Mesothelial cell of epicardium (in vitro differentiated cells): ENCODE measurements at regions not wholly inside any gene's neighbourhood (a gene's known extent, or its start where the extent isn't known, plus 50 kb on each side); places are given as distances from the start of the nearest gene placed in this dataset.

Source experiments
- DNase-seq, 2 experiments: peaks; one replicate each; pipeline ENCODE4 v3.0.0; 2021; ENCODE audit warnings: low spot score in 2 of 2; ENCODE audit not compliant: unreplicated experiment in 2 of 2
- H3K27ac Mint-ChIP-seq: 2 replicates; pipeline ENCODE4 v1.8.0; 2021; ENCODE audit warnings: mixed read lengths
- H3K27me3 Mint-ChIP-seq: 2 replicates; pipeline ENCODE4 v1.8.0; 2021; ENCODE audit warnings: low read depth, mixed read lengths
- H3K36me3 Mint-ChIP-seq: 2 replicates; pipeline ENCODE4 v1.8.0; 2021; ENCODE audit warnings: mixed read lengths
- H3K4me1 Mint-ChIP-seq: 2 replicates; pipeline ENCODE4 v1.8.0; 2021; ENCODE audit warnings: mixed read lengths
- H3K4me3 Mint-ChIP-seq: 2 replicates; pipeline ENCODE4 v1.8.0; 2021; ENCODE audit warnings: mild to moderate bottlenecking, moderate library complexity, mixed read lengths
- H3K9me3 Mint-ChIP-seq: 2 replicates; pipeline ENCODE4 v1.8.0; 2021; ENCODE audit warnings: mixed read lengths
- TF ChIP-seq, protein P1 (sequence below): fragments of 200-600 bp; sonication (generic); IDR thresholded peaks from one replicate; pipeline ENCODE4 v1.5.0; 2021; ENCODE audit warnings: antibody characterized with exemption; ENCODE audit not compliant: unreplicated experiment

DNA sequence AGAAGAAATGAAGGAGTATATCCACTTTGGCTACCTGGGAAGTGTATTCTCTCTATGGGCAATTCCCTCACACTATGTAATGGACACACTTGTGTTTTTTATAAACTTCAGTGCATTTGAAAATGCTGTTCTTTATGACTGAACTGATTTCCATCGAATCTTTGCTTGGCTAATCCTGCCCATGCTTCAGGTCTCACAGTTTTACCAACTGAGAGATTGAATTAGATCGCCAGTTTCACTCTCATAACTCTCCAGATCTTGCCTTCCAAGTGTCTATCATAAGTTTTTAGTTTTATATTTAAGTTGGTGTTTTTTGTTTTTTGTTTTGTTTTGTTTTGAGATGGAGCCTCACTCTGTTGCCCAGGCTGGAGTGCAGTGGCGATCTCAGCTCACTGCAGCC is 73.5 kb upstream of the MBNL1 start:
- no peak overlapping the region for H3K27ac Mint-ChIP-seq
- H3K36me3 Mint-ChIP-seq, result no peaks in the 10 kb centered on the region
- TF ChIP-seq, protein P1, sequence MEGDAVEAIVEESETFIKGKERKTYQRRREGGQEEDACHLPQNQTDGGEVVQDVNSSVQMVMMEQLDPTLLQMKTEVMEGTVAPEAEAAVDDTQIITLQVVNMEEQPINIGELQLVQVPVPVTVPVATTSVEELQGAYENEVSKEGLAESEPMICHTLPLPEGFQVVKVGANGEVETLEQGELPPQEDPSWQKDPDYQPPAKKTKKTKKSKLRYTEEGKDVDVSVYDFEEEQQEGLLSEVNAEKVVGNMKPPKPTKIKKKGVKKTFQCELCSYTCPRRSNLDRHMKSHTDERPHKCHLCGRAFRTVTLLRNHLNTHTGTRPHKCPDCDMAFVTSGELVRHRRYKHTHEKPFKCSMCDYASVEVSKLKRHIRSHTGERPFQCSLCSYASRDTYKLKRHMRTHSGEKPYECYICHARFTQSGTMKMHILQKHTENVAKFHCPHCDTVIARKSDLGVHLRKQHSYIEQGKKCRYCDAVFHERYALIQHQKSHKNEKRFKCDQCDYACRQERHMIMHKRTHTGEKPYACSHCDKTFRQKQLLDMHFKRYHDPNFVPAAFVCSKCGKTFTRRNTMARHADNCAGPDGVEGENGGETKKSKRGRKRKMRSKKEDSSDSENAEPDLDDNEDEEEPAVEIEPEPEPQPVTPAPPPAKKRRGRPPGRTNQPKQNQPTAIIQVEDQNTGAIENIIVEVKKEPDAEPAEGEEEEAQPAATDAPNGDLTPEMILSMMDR, result no peak
- no peak for DNase-seq
- no peak overlapping the region for H3K4me3 Mint-ChIP-seq
- peaks cover 10% of the 10 kb centered on the region for H3K4me1 Mint-ChIP-seq
- H3K27me3 Mint-ChIP-seq, result no peaks in the 10 kb centered on the region
- no peaks in the 10 kb centered on the region for H3K9me3 Mint-ChIP-seq

DNA sequence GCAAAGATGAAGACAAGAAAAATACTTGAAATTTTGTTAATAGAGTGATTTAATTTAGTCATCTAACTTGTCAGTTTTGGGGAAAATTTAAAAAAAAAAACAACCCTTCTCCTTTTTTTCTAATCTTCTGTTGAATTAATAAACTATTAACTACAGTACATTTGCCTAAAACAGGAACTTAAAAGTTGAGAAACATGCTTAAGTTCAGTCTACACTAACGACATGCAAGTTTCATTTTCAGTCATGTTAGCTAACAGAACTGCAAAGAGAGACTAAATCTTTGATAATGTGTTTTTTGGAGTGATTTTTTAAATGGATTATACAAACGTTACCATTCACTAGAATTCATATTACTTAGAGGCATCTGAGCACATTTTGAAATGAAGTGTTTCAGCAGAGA is 71.9 kb upstream of the MBNL1 start:
- no peak overlapping the region for H3K4me3 Mint-ChIP-seq
- no peak overlapping the region for H3K27ac Mint-ChIP-seq
- no peak for DNase-seq
- no peaks in the 10 kb centered on the region for H3K9me3 Mint-ChIP-seq
- peaks cover 13% of the 10 kb centered on the region for H3K4me1 Mint-ChIP-seq
- H3K27me3 Mint-ChIP-seq, result no peaks in the 10 kb centered on the region
- TF ChIP-seq, protein P1, result no peak
- H3K36me3 Mint-ChIP-seq, result no peaks in the 10 kb centered on the region

DNA sequence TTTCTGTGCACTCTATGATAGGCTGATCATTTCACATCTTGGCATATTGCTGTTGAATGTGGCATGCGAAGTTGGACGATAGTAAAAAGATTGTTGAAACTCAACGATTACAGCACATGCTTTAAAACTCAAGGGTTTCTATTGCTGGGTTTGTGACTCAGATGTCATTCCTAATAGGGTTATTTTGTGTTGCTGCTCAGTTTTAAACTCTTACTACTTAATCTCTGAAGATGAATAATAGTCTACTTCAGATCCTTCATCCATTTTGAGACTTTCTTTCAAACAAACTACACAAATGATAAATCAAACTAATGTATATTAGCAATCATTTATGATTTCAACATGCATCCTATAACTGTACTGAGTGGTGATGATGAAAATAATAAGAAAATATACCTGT is 71.3 kb upstream of the MBNL1 start:
- no peak for DNase-seq
- Mint-ChIP-seq H3K27ac (no peak overlapping the region), H3K27me3 (no peaks in the 10 kb centered on the region), H3K4me3 (no peak overlapping the region), H3K36me3 (no peaks in the 10 kb centered on the region), H3K4me1 (peaks cover 13% of the 10 kb centered on the region), H3K9me3 (no peaks in the 10 kb centered on the region)
- TF ChIP-seq, protein P1, result no peak

DNA sequence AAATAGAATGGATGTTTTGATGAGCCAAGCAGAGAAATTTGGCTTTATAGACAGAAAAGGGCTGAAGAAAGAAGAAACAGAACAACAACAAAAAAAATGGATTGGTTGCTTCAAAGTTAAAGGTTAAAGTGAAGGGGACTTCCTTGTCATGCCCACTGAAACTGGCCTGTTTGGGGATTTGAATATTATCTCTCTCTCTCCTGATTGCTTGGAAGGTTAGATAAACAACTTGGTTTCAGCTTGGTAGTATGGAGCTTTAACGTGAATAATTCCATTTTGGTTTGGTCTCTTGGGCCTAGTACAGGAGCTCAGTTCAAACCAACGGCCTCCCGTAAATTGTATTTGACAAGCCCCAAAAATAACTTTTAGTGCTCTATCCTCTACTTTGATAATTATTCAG is 70.8 kb upstream of the MBNL1 start:
- TF ChIP-seq, protein P1, result no peak
- H3K27ac Mint-ChIP-seq, result no peak overlapping the region
- peaks cover 14% of the 10 kb centered on the region for H3K4me1 Mint-ChIP-seq
- no peak overlapping the region for H3K4me3 Mint-ChIP-seq
- no peaks in the 10 kb centered on the region for H3K36me3 Mint-ChIP-seq
- H3K9me3 Mint-ChIP-seq, result no peaks in the 10 kb centered on the region
- no peaks in the 10 kb centered on the region for H3K27me3 Mint-ChIP-seq
- DNase-seq, result no peak

DNA sequence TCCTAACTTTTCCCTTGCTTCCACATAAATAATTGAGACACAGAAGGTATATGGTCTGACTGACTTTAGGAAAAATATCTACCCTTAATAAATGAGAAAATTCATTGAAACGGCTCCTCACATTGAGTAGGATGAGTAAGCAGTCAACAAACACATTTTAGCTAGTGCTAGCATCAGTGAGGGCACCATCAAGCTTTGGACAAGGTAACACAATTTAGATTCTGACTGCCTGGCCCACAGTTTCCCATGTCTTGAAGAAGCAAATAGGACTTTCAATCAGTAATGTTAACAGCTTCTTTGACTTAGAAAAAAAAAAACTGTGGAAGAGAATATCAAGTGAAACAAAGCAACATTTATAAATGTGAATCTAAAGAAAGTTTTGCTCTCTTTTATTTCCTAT is 70.1 kb upstream of the MBNL1 start:
- H3K4me1 Mint-ChIP-seq, result peaks cover 17% of the 10 kb centered on the region
- TF ChIP-seq, protein P1, result no peak
- H3K4me3 Mint-ChIP-seq, result no peak overlapping the region
- H3K27me3 Mint-ChIP-seq, result no peaks in the 10 kb centered on the region
- H3K9me3 Mint-ChIP-seq, result no peaks in the 10 kb centered on the region
- DNase-seq, result no peak
- no peaks in the 10 kb centered on the region for H3K36me3 Mint-ChIP-seq
- H3K27ac Mint-ChIP-seq, result no peak overlapping the region

DNA sequence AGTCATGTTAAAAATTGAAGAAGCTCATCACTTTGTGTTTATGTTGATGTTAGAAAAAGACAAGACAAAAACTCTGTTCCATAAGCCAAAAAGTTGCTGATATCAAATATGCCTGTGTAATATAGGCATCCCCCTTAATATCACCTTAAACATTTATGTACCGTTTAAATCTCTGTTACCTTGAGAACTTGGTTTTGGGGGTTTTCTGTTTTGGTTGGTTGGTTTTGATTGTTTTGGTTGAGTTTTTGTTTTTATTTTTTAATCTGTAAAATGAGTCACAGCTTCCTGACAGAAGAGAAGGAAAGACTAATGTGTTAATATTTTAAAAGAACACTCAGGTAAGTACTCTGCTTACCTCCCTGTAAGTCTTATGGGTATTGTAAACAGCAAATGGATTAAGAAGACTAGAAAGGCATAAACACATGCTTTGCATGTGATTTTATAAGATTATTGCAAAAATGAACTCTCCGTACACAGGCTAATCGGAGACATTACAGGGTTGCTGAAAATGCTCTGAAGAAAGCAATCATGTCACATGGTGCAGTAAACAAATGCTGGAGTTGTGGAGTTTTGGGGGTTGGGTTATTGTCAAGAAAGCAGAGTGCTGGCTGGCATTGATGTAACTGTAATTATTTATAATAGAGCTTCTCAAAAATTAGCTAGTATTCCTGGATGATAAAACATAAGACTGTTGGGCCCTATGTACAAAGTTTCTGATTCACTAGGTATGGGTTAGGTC is 69.5 kb upstream of the MBNL1 start:
- no peaks in the 10 kb centered on the region for H3K36me3 Mint-ChIP-seq
- DNase-seq, result no peak
- no peaks in the 10 kb centered on the region for H3K9me3 Mint-ChIP-seq

More for the DNA sequence above, 69.5 kb upstream of the MBNL1 start:
- TF ChIP-seq, protein P1, result no peak
- no peaks in the 10 kb centered on the region for H3K27me3 Mint-ChIP-seq
- H3K27ac Mint-ChIP-seq, result no peak overlapping the region
- H3K4me1 Mint-ChIP-seq, result peaks cover 19% of the 10 kb centered on the region
- no peak overlapping the region for H3K4me3 Mint-ChIP-seq
